GM12874 (cell line): ENCODE measurements at regions not wholly inside any gene's neighbourhood (a gene's known extent, or its start where the extent isn't known, plus 50 kb on each side); places are given as distances from the start of the nearest gene placed in this dataset.

ENCODE experiments used
- CTCF ChIP-seq: IDR thresholded peaks from 2 replicates; pipeline ENCODE4 v1.5.1; 2011; ENCODE audit warnings: low read depth, mild to moderate bottlenecking, control low read depth, low read length, moderate library complexity; ENCODE audit not compliant: insufficient read depth

- no peak for TF ChIP-seq CTCF
These were observed 673.4 kb downstream of the MECOM start for GRCh38 chr3:168990134-168990533.

GRCh38 chr3:168989396-168989795, 674.1 kb downstream of the MECOM start:
- no peak for TF ChIP-seq CTCF

- TF ChIP-seq CTCF = no peak
These were observed 674.7 kb downstream of the MECOM start for GRCh38 chr3:168988853-168989252.

- no peak for TF ChIP-seq CTCF
These were observed 678.6 kb downstream of the MECOM start for GRCh38 chr3:168984872-168985271.

GRCh38 chr3:168983046-168983445, 680.5 kb downstream of the MECOM start:
- no peak for TF ChIP-seq CTCF

GRCh38 chr3:168981396-168981795, 682.1 kb downstream of the MECOM start:
- no peak for TF ChIP-seq CTCF

GRCh38 chr3:168977716-168978374, 685.7 kb downstream of the MECOM start:
- no peak for TF ChIP-seq CTCF
